Epithelial cell of proximal tubule (primary cell): ENCODE measurements at regions not wholly inside any gene's neighbourhood (a gene's known extent, or its start where the extent isn't known, plus 50 kb on each side); places are given as distances from the start of the nearest gene placed in this dataset.
"Not testable (repeated sequence)": the region's sequence is repeated elsewhere in the genome, so short reads cannot be mapped to it uniquely, and the experiment has no call there.

Source experiments
- DNase-seq: peaks from one replicate; pipeline ENCODE4 v3.0.0-alpha.2; 2011; ENCODE audit warnings: low read depth
- H3K4me3 ChIP-seq: 2 replicates; pipeline ENCODE4 v1.5.1; 2011; ENCODE audit warnings: low read depth, mild to moderate bottlenecking, low read length
- TF ChIP-seq, protein P1 (sequence below): conservative IDR thresholded peaks from 2 replicates; pipeline ENCODE4 v1.5.1; 2012; ENCODE audit warnings: low read depth, mild to moderate bottlenecking, low read length

DNA sequence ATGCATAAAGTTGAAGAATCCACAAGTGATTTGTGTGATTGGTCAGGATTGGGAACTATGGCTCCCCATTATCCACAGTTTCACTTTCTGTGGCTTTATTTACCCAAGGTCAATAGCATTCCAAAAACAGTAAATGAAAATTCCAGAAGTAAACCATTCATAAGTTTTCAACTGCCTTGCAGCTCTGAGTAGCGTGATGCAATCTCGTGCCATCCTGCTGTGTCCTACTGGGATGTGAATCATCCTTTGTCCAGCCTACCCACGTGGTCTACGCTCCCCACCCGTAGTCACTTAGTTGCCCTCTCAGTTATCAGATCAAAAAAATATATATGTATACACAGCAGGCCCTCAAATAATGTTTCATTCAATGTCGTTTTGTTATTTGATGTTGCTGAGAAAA lies 89.0 kb upstream of the DLGAP1 start:
- DNase-seq: no peak
- TF ChIP-seq, protein P1, sequence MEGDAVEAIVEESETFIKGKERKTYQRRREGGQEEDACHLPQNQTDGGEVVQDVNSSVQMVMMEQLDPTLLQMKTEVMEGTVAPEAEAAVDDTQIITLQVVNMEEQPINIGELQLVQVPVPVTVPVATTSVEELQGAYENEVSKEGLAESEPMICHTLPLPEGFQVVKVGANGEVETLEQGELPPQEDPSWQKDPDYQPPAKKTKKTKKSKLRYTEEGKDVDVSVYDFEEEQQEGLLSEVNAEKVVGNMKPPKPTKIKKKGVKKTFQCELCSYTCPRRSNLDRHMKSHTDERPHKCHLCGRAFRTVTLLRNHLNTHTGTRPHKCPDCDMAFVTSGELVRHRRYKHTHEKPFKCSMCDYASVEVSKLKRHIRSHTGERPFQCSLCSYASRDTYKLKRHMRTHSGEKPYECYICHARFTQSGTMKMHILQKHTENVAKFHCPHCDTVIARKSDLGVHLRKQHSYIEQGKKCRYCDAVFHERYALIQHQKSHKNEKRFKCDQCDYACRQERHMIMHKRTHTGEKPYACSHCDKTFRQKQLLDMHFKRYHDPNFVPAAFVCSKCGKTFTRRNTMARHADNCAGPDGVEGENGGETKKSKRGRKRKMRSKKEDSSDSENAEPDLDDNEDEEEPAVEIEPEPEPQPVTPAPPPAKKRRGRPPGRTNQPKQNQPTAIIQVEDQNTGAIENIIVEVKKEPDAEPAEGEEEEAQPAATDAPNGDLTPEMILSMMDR: no peak
- H3K4me3 ChIP-seq: no peak overlapping the region

GRCh38 chr18:4543711-4544110 lies 88.6 kb upstream of the DLGAP1 start:
- TF ChIP-seq, protein P1: no peak
- DNase-seq: no peak
- no peak overlapping the region for H3K4me3 ChIP-seq

- H3K4me3 ChIP-seq: no peak overlapping the region
- DNase-seq: no peak
- TF ChIP-seq, protein P1: no peak
These were observed 86.5 kb upstream of the DLGAP1 start for GRCh38 chr18:4541588-4541987.

GRCh38 chr18:4536447-4536846 lies 81.3 kb upstream of the DLGAP1 start:
- TF ChIP-seq, protein P1: no peak
- no peak for DNase-seq
- no peak overlapping the region for H3K4me3 ChIP-seq

- TF ChIP-seq, protein P1: no peak
- no peak overlapping the region for H3K4me3 ChIP-seq
- no peak for DNase-seq
These were observed 73.3 kb upstream of the DLGAP1 start for GRCh38 chr18:4528405-4528804.

- not testable (repeated sequence) for H3K4me3 ChIP-seq, DNase-seq
These were observed 72.7 kb upstream of the DLGAP1 start for GRCh38 chr18:4527826-4528225.

DNA sequence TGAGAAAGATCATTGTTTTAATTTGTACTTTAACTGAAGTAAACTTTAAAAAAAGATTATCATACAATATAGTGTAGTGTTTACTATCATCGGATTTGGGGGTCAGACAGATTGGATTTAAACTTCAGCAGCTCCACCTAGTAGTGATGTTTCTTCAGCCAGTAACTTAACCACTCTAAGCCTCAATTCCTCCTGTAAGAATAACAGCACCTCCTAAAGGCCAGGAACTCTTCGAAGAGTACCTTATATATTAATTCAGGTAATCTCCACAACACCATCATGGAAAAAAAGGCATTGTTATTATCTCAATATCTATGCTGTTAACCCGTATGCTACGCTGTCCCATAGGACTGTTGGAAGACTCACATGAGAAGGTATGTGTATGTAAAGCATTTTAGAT lies 69.0 kb upstream of the DLGAP1 start:
- no peak for DNase-seq
- H3K4me3 ChIP-seq: no peak overlapping the region
- TF ChIP-seq, protein P1: no peak

- DNase-seq: no peak
- H3K4me3 ChIP-seq: no peak overlapping the region
- TF ChIP-seq, protein P1: no peak
These were observed 56.1 kb upstream of the DLGAP1 start for GRCh38 chr18:4511166-4511565.
